GM12873 (cell line): ENCODE measurements at regions not wholly inside any gene's neighbourhood (a gene's known extent, or its start where the extent isn't known, plus 50 kb on each side); places are given as distances from the start of the nearest gene placed in this dataset.

ENCODE experiments used
- CTCF ChIP-seq: IDR thresholded peaks from 2 replicates; pipeline ENCODE4 v1.5.1; 2012; ENCODE audit warnings: low read depth, mild to moderate bottlenecking, moderate library complexity, low read length, control low read depth; ENCODE audit not compliant: insufficient read depth; ENCODE audit errors: missing control alignments

DNA sequence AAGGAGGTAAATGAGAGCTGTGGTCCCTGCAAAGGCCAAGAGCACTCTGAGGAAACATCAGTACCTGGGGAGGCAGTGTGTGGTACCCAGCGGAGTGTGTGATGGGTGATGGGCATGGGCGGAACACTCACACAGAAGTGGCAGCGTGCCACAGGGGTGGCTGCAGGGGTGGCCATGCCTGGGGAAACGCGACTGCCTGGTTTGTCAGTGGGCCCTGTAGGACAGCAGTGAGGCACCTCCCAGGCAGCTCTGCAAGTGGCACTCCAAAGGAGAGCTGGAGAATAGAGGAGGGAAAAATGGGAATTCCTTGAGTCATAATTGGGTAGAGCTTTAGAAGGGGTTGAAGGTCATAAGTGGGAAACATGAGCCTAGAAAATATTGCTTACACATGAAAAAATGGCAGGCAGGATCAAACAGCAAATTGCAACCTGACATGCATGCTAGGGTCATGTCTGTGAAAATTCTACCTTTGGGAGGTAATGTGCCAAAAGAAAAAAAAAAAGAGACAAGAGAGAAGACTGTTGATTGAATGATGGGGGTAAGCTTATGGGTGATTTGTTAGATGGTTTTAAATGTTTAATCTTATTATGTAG, 138.4 kb downstream of the RPLP1 start:
- TF ChIP-seq CTCF, result no peak

DNA sequence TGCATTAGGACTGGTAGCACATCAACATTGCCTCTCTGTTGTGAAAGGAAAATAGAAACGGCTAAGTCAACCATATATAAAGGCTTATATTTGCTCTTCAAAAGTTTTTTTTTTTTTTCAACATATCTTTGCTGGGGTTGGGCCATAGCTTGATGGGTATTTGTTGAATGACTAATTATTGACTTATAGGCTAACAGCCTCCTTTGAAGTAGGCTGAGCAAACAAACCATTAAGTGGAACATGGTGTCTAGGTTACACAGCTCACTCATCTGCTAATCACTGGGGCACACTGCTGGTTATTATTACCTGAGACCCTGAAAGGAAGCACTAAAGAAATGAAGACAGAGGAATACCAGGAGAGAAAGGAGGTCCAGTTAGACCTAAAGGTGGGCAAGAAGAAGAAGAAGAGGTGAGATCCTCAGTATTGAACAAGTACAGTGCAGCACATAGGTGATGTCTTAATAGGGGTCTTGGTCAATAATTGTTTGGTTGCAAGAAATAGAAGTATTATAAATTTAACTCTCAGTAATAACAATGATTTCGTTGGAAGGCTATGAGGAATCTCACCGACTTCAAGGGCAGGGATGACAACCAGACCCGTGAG, 139.4 kb downstream of the RPLP1 start:
- TF ChIP-seq CTCF, result no peak

- TF ChIP-seq CTCF, result no peak
Measured at GRCh38 chr15:69592954-69593353, 140.3 kb downstream of the RPLP1 start.

- TF ChIP-seq CTCF, result no peak
Measured at GRCh38 chr15:69593488-69593887, 140.9 kb downstream of the RPLP1 start.

GRCh38 chr15:69593981-69594966, 141.7 kb downstream of the RPLP1 start:
- TF ChIP-seq CTCF, result no peak

DNA sequence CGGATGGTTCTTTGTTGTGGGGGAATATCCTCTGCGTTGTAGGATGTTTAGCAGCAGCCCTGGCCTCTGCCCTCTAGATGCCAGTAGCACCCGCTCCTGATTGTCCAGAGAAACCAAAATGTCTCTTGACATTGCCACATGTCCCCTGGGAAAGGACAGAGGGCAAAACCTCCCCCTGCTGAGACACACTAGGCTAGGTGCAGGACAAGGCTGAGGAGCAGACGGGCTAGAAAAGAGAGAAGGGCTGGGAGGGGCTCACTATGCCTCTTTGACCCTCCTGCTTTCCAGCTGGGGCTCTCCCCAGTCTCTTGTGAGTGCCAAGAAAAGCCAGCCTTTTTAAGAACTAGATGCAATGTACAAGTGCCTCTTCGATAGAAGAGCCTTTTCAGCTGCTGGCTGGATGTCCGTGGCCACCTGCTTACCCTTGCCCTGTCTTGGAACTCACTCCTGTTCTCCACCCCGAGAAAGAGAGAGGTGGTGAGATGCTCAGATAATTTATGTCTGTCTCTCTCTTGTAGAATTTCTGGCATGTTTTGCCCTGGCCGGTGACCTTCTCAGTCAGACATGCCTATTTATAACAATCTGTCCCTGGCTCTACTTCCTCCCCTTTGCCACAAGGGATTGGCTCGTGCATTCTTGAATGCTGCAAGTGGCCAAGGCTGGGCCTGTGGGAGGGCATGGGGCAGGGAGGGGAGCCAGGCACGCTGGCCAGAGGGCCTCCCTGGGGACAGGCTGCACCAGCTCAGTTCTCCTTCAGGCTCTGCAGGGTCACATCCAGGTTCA, 142.6 kb downstream of the RPLP1 start:
- no peak for TF ChIP-seq CTCF

DNA sequence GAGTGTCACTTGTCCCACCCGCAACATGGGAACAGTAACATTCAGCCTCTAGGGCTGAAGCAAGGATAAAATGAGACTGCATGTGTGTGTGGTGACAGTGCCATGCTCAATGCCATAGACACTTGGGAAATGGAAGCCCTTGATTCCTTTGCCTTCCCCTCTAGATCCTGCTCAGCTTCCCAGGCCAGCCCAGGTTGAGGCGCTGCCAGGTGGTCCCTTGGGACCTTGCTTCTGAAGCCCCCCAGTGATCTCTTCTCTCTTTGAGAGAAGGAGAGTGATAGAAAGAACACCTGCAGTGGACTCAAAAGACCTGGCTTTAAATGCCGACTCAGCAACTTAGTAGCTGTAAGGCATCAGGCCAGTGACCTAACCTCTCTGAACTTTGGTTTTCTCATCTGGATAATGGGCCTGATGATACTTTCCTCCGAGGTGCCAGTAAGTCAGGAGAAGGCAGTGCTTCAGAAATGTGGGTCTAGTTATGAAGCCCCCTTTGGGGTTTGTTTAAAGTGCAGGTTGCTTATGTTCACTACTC, 144.5 kb downstream of the RPLP1 start:
- TF ChIP-seq CTCF, result no peak
